Hematopoietic multipotent progenitor cell treated with erythropoietin and hydrocortisone succinate and interleukin-3 and kit ligand, for 4 days (in vitro differentiated cells): ENCODE measurements at regions not wholly inside any gene's neighbourhood (a gene's known extent, or its start where the extent isn't known, plus 50 kb on each side); places are given as distances from the start of the nearest gene placed in this dataset.
"Not testable (repeated sequence)": the region's sequence is repeated elsewhere in the genome, so short reads cannot be mapped to it uniquely, and the experiment has no call there.

Source experiments
- DNase-seq: peaks from one replicate; pipeline ENCODE4 v3.0.0-alpha.2; 2015

GRCh38 chr13:83825676-83826075, 56.6 kb downstream of the SLITRK1 start:
- no peak for DNase-seq

GRCh38 chr13:83824560-83824959, 57.7 kb downstream of the SLITRK1 start:
- DNase-seq = no peak

- DNase-seq = no peak
Observed at GRCh38 chr13:83824120-83824519, 58.2 kb downstream of the SLITRK1 start.

GRCh38 chr13:83819611-83820010, 62.7 kb downstream of the SLITRK1 start:
- no peak for DNase-seq

GRCh38 chr13:83819156-83819555, 63.1 kb downstream of the SLITRK1 start:
- no peak for DNase-seq

GRCh38 chr13:83816081-83816480, 66.2 kb downstream of the SLITRK1 start:
- no peak for DNase-seq

- no peak for DNase-seq
Observed at GRCh38 chr13:83815598-83815997, 66.7 kb downstream of the SLITRK1 start.

GRCh38 chr13:83810136-83810535, 72.1 kb downstream of the SLITRK1 start:
- DNase-seq = no peak

GRCh38 chr13:83804356-83804962, 77.8 kb downstream of the SLITRK1 start:
- no peak for DNase-seq

- no peak for DNase-seq
Observed at GRCh38 chr13:83798731-83799130, 83.5 kb downstream of the SLITRK1 start.

GRCh38 chr13:83796364-83796763, 85.9 kb downstream of the SLITRK1 start:
- DNase-seq = peak; percentile 0

GRCh38 chr13:83794583-83794982, 87.7 kb downstream of the SLITRK1 start:
- DNase-seq = no peak

GRCh38 chr13:83780227-83780626, 102.0 kb downstream of the SLITRK1 start:
- peak; percentile 56 for DNase-seq

- DNase-seq = no peak
Observed at GRCh38 chr13:83773961-83774360, 108.3 kb downstream of the SLITRK1 start.

GRCh38 chr13:83765796-83766195, 116.5 kb downstream of the SLITRK1 start:
- DNase-seq = no peak

- DNase-seq = no peak
Observed at GRCh38 chr13:83761631-83762030, 120.6 kb downstream of the SLITRK1 start.

GRCh38 chr13:83755210-83755609, 127.1 kb downstream of the SLITRK1 start:
- not testable (repeated sequence) for DNase-seq

GRCh38 chr13:83753912-83754624, 128.2 kb downstream of the SLITRK1 start:
- DNase-seq = no peak

GRCh38 chr13:83752141-83752540, 130.1 kb downstream of the SLITRK1 start:
- DNase-seq = no peak

GRCh38 chr13:83740622-83741021, 141.7 kb downstream of the SLITRK1 start:
- DNase-seq = no peak

- no peak for DNase-seq
Observed at GRCh38 chr13:83738407-83738806, 143.9 kb downstream of the SLITRK1 start.

GRCh38 chr13:83733293-83733692, 149.0 kb downstream of the SLITRK1 start:
- no peak for DNase-seq

GRCh38 chr13:83732755-83733154, 149.5 kb downstream of the SLITRK1 start:
- DNase-seq = no peak

- DNase-seq = no peak
Observed at GRCh38 chr13:83731113-83731512, 151.2 kb downstream of the SLITRK1 start.

- no peak for DNase-seq
Observed at GRCh38 chr13:83730674-83731073, 151.6 kb downstream of the SLITRK1 start.
